NCI-H128 (cell line): ENCODE measurements at regions not wholly inside any gene's neighbourhood (a gene's known extent, or its start where the extent isn't known, plus 50 kb on each side); places are given as distances from the start of the nearest gene placed in this dataset.
A peak's percentile ranks its signal among the peaks of the same experiment; 100 is the strongest.

Experiments used
- DNase-seq: peaks from one replicate; lab custom pipeline; 2025; ENCODE audit not compliant: unreplicated experiment; lab: John Stamatoyannopoulos, UW

DNA sequence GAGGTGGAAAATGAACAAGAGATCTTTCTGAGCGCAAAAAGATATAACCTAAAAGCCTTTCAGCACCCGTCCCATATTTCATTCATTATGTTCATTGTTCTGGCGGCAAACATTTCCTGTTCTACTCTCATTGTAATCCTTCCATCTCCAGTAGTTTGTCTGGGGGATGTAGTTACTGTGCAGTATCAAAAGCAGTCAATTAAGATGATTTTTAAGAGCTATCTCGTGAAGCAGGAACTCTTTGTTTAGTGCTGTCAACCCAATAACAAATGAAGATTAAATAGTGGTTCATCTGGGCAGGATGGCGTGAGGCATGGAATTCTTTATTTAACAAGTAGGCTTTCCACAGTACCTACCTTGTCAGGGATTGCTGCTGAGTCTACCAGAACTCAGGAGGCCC, 876.7 kb downstream of the HACE1 start:
- DNase-seq: no peak

DNA sequence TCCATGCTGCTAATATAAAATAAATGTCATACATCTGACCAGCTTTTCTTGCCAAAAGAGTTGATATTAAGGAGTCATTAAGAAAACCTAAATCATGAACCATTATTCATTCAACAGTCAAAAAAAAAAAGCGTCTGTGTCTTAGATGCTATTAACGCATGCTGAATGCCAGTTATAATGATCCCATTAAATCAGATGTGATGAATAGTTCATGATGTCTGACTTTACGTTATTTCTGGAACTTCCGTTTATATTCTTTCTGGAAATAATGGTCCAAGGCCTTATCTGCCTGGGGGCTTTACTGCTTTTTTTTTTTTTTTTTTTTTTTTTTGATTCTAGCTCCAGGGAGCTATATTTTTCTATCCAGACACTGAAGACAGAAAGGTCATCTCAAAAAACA, 877.1 kb downstream of the HACE1 start:
- no peak for DNase-seq

GRCh38 chr6:103979308-103979707, 880.4 kb downstream of the HACE1 start:
- no peak for DNase-seq

DNA sequence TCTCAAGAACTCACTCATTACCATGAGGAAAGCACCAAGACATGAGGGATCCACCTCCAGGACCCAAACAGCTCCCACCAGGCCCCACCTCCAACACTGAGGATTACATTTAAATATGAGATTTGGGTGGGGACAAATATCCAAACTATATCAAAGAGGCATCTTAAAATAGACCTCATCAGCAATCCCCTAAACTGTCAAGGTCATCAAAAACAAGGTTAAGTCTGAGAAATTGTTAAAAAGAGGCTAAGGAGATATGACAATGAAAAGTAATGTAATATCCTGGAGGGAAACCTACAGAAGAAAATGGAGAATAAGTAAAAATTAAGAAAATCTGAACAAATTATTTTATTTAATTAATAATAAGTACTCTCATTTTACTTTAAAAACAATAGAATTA, 922.3 kb downstream of the HACE1 start:
- DNase-seq: no peak

GRCh38 chr6:103925317-103925716, 934.4 kb downstream of the HACE1 start:
- DNase-seq: peak; percentile 55

DNA sequence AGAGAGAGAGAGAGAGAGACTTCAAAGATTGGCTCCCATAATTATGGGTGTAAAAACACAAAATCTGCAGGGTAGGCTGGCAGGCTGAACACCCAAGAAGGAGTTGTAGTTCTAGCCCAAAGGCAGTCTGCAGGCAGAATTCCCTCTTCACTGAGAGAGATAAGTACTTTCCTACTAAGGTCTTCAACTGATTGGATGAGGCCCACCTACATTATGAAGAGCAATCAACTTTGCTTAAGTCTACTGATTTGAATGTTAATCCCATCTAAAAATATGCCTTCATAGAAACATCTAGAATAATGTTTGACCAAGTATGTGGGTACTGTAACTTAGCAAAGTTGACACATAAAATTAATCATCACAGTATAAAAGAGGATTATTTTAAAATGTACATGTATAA, 949.7 kb downstream of the HACE1 start:
- DNase-seq: no peak

- DNase-seq: no peak
Observed at GRCh38 chr6:103908898-103909297, 950.8 kb downstream of the HACE1 start.

GRCh38 chr6:103895136-103895535, 964.6 kb downstream of the HACE1 start:
- DNase-seq: no peak

- DNase-seq: no peak
Observed at GRCh38 chr6:103893141-103893581, 966.6 kb downstream of the HACE1 start.

GRCh38 chr6:103886951-103887350, 972.8 kb downstream of the HACE1 start:
- DNase-seq: no peak

DNA sequence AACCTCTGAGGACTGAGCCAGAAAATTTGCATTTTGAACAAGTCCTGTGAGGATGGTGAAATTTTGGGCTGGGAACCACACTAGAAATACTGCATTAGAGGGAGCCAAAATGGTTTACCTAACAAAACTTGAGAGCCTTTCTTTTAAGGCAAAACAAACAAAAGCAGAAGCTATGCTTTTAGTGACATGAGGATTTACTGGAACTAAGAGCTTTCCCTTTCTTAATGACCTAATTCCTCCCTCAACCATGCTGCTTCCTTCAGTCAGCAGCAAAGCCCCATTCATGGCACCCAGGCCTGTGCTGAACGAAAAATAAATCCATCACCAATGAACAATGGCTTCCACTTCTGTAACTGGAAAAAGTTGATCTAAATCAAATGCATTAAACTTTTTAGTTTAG, 974.3 kb downstream of the HACE1 start:
- DNase-seq: no peak

DNA sequence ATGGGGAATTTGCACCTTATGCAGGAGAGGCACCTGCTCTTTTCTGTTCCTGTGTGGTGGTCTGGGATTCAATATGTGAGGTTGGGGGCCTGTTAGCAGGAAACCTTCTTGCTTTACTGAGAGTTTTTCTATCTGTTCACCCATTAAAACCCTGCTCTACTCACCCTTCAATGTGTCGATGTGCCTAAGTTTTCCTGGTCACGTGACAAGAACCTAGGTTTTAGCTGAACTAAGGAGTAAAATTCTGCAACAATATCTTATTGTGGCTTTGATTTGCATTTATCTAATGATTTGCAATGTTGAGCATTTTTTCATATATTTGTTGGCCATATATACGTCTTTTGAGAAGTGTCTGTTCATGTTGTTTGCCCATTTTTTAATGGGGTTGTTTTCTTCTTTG, 979.9 kb downstream of the HACE1 start:
- no peak for DNase-seq

DNA sequence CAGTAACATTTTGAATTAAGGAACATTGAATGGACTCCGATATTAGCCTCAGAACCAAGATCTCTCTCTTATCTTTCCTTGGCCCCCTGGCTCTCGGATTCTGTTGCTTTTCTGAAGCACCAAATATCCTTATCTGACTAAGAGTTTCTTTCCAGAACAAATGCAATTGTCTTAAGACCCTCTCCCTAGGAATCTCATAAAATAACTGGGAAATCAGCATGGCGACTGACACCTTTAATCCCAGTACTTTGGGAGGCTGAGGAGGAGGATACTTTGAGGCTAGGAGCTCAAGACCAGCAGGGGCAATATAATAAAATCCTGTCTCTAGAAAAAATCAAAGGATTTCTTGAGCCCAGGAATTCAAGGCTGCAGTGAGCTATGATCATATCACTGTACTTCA, 984.5 kb downstream of the HACE1 start:
- DNase-seq: no peak

GRCh38 chr6:103874575-103874974, 985.1 kb downstream of the HACE1 start:
- no peak for DNase-seq

GRCh38 chr6:103872678-103873077, 987.0 kb downstream of the HACE1 start:
- DNase-seq: no peak

DNA sequence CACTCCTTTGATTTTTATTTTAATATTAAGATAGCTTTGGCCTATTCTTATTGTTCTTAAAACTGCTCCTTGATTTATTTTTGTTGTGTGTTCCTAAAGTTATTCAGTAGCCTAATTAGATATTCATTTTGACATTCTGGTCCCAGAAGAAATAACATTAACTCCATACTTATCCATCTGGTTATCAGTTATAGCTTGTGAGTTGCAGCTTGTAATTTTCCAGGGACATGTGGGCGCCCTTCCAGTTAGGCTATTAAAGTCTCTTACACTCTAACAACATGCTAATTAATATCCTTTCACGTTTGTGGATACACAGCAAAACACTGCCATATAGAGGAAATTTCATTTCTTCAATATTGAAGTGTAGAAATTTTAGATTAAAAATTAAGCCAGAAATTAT, 987.5 kb downstream of the HACE1 start:
- no peak for DNase-seq

DNA sequence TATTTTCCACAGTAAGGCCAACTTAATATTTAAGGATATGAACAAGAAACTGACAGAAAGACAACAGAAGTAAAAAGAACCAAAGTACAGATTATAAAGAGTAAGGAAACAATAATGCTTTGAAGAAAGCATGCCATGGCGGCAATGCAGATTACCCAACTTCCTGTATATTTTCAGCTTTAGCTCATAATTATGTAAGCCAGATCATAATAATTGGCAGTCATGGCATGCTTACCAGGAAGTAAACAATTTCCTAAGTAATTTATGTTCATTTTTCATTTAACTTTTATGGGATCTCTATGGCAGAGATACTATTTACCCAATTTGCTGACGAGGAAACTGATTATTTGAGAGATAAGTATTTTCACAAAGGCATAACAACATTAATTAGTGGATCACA, 988.7 kb downstream of the HACE1 start:
- no peak for DNase-seq

- DNase-seq: no peak
Observed at GRCh38 chr6:103862297-103862696, 997.4 kb downstream of the HACE1 start.

- no peak for DNase-seq
Observed at GRCh38 chr6:103858003-103858402, 1001.7 kb downstream of the HACE1 start.

DNA sequence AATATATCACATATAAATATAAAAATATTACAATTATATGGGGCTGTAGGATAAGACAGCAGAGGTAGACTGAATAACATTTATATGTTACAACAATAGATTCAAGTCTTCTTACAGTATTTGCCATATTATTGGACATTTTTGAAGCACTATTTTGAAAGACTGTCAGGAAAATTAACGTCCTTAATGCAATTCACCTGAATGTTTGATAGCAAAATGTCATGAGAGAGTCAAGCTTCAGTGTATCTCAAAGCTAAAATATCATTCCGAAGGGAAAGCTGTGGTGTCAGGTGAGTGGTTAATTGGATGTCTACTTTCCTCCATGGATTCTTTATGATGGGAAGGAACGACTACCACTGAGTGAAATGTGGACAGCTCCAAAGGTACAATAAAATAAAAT, 1004.0 kb downstream of the HACE1 start:
- no peak for DNase-seq

DNA sequence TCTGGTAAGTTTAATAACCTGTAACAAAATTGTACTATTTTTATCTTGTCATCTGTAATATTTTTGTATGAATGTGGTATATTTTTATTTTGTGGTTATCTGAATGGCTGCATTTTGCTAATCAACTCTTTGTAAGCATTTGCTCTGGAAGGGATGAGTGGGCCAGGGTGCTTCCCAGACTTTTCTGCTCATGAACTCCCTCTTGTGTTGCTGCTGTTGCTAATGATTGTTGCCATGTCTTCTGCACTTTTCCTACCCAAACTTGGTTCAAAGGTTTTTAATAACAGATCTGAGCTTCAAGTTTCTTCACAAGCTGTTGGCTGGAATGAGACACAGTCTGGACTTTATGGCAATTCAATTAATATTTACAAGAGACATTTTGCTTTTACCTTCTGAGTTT, 1005.7 kb downstream of the HACE1 start:
- no peak for DNase-seq

- no peak for DNase-seq
Observed at GRCh38 chr6:103838457-103838856, 1021.3 kb downstream of the HACE1 start.

GRCh38 chr6:103826209-103826608, 1033.5 kb downstream of the HACE1 start:
- no peak for DNase-seq

DNA sequence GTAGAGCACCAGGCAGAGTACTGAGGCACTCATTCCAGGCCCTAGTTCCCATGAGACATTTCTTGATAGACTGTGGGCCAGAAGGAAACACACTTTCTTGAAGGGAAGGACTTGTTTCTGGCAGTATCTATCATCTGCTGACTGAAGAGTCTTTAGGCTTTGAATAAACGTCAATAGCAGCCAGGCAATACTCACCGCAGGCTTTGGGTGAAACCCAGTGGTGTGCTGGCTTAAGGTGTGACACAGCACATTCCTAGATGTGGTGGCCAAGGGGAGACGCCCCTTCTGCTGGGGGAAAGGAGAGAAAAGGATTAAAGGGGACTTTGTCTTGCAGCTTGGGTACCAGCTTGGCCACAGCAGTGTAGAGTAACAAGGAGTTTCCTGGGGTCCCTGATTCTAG, 1039.6 kb downstream of the HACE1 start:
- DNase-seq: no peak
